ENCODE measurements at regions not wholly inside any gene's neighbourhood (a gene's known extent, or its start where the extent isn't known, plus 50 kb on each side); places are given as distances from the start of the nearest gene placed in this dataset.

DNA sequence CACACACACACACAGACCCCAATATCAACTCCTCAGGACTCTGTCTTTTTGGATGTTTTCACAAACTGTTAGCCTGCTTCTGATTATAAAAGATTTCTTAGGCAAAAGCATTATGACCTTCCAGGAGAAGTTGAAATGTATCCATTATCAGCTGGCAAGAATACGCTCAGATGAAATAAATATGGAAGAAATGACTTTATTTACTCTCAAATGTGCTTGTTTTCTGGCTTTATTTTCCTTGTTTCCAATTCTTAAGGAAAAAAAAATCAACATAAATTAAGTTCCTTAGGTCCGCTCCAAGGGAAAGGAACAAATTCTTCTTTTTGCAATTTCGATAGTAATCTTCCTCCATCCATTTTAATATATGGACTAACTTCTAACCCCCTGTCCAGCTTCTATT, 175.6 kb upstream of the HCCS start:
- H3K14ac ChIP-seq (ENCODE audit: insufficient read length), result no peak overlapping the region
- H2BK120ac ChIP-seq (replicated peaks; ENCODE audit: low read depth, low read length), result no peak overlapping the region
- H3K56ac ChIP-seq (replicated peaks; ENCODE audit: insufficient read length, low read depth, low read length), result no peak overlapping the region
- no peak overlapping the region for H3K4ac ChIP-seq (replicated peaks; ENCODE audit: insufficient read length, low read depth, low read length)
- DNase-seq (ENCODE audit: low read depth in 1 of 2, low spot score in 2 of 2) (no peak), FAIRE-seq (no peak)
- no peak overlapping the region for H4K91ac ChIP-seq (replicated peaks; ENCODE audit: insufficient read length, low read length)
- H3K79me2 ChIP-seq (ENCODE audit: control insufficient read depth in 1 of 2, insufficient read depth in 2 of 2, low read length in 2 of 2), result no peaks in the 10 kb centered on the region
- H3K9ac ChIP-seq (replicated peaks in 1 of 4; ENCODE audit: extremely low read depth in 1 of 4, low read depth in 3 of 4, low read length in 3 of 4), result no peak overlapping the region
- no peak overlapping the region for H2AK5ac ChIP-seq (ENCODE audit: low read depth, low read length)
- H2BK15ac ChIP-seq (ENCODE audit: low read length), result no peak overlapping the region
- no peak overlapping the region for H3K23ac ChIP-seq (ENCODE audit: insufficient read length)
- H2BK20ac ChIP-seq (ENCODE audit: low read length), result no peak overlapping the region
- H3K27me3 ChIP-seq (replicated peaks in 1 of 4; ENCODE audit: control insufficient read depth in 3 of 4, extremely low read depth in 1 of 4, insufficient read depth in 3 of 4, low read length in 3 of 4), result no peaks in the 10 kb centered on the region
- H2BK12ac ChIP-seq (ENCODE audit: low read depth, low read length), result no peak overlapping the region
- no peaks in the 10 kb centered on the region for H3K36me3 ChIP-seq (ENCODE audit: control insufficient read depth in 2 of 4, insufficient read depth in 4 of 4, low read length in 3 of 4)
- no peak overlapping the region for H2BK5ac ChIP-seq (ENCODE audit: low read depth, low read length)
- ChIA-PET CTCF (ENCODE audit: partially characterized antibody) (no interaction called here), POLR2A (ENCODE audit: partially characterized antibody) (no interaction called here)
- H3K23me2 ChIP-seq (ENCODE audit: low read depth, low read length), result no peaks in the 10 kb centered on the region
- H3K4me2 ChIP-seq (ENCODE audit: insufficient read depth in 1 of 2, low read depth in 2 of 2, low read length in 2 of 2), result no peak overlapping the region
- H4K20me1 ChIP-seq (replicated peaks in 1 of 2; ENCODE audit: control insufficient read depth in 1 of 2, insufficient read depth in 2 of 2, low read length in 2 of 2), result no peaks in the 10 kb centered on the region
- no peak overlapping the region for H2AFZ ChIP-seq (ENCODE audit: low read length)
- no peak overlapping the region for H4K8ac ChIP-seq (ENCODE audit: extremely low read depth, insufficient read depth, low read length)
- no peak overlapping the region for H3K27ac ChIP-seq (ENCODE audit: low read depth, low read length)
- H3K9me3 ChIP-seq (ENCODE audit: insufficient read depth in 2 of 2, low read depth in 1 of 2, low read length in 1 of 2), result no peaks in the 10 kb centered on the region
- no peak overlapping the region for H3K4me3 ChIP-seq (ENCODE audit: extremely low read depth in 1 of 4, insufficient read depth in 2 of 4, low read depth in 3 of 4, low read length in 4 of 4)
- H3K18ac ChIP-seq (ENCODE audit: extremely low read depth, low read length), result no peak overlapping the region
- H3K4me1 ChIP-seq (replicated peaks in 1 of 4; ENCODE audit: control insufficient read depth in 3 of 4, insufficient read depth in 4 of 4, low read length in 3 of 4), result no peaks in the 10 kb centered on the region
- H3K79me1 ChIP-seq (ENCODE audit: low read depth, low read length), result no peaks in the 10 kb centered on the region
- no peak overlapping the region for H4K5ac ChIP-seq (ENCODE audit: insufficient read length, low read depth, low read length)
- 89% methylated on average over 3 of the region's 3 CpGs; no CpG with 5 or more reads in 1 of the 2 experiments for WGBS, 2 experiments (ENCODE audit: extremely low coverage in 1 of 2, insufficient coverage in 1 of 2, insufficient read length in 1 of 2, insufficient replicate concordance in 2 of 2, low coverage in 1 of 2, low lambda C conversion rate in 2 of 2, missing lambda C conversion rate in 1 of 2)
- TF ChIP-seq SIRT6 (IDR thresholded peaks at IDR 0.05; ENCODE audit: low read length), result no peak
- TF ChIP-seq PHF8 (conservative IDR thresholded peaks at IDR 0.05; ENCODE audit: low read depth, low read length), result no peak
- TF ChIP-seq EGR1 (IDR thresholded peaks at IDR 0.05; ENCODE audit: borderline replicate concordance, low read depth, low read length), result no peak
- TF ChIP-seq SUZ12 (IDR thresholded peaks at IDR 0.05; ENCODE audit: low read length), result no peak
- TF ChIP-seq, protein P1, sequence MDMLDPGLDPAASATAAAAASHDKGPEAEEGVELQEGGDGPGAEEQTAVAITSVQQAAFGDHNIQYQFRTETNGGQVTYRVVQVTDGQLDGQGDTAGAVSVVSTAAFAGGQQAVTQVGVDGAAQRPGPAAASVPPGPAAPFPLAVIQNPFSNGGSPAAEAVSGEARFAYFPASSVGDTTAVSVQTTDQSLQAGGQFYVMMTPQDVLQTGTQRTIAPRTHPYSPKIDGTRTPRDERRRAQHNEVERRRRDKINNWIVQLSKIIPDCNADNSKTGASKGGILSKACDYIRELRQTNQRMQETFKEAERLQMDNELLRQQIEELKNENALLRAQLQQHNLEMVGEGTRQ (IDR thresholded peaks at IDR 0.05; ENCODE audit: low read length), result no peak
- TF ChIP-seq ASH2L (IDR thresholded peaks at IDR 0.05; ENCODE audit: low read length), result no peak
- no peak for TF ChIP-seq FOSL1 (IDR thresholded peaks at IDR 0.05; ENCODE audit: insufficient read depth, low read depth, low read length)
- TF ChIP-seq ATF3 (IDR thresholded peaks at IDR 0.05; ENCODE audit: insufficient read depth, low read depth, low read length), result no peak
- TF ChIP-seq BCL11A (IDR thresholded peaks at IDR 0.05; ENCODE audit: low read depth in 2 of 2, low read length in 2 of 2), result no peak
- TF ChIP-seq TAF1 (IDR thresholded peaks at IDR 0.05; ENCODE audit: low read depth, low read length), result no peak
- no peak for TF ChIP-seq EZH2 (IDR thresholded peaks at IDR 0.05; ENCODE audit: low read depth, low read length, severe bottlenecking)
- no peak for TF ChIP-seq HDAC6 (IDR thresholded peaks at IDR 0.05; ENCODE audit: low read depth, low read length)
- TF ChIP-seq GTF2F1 (IDR thresholded peaks at IDR 0.05; ENCODE audit: borderline replicate concordance, low read depth, low read length), result no peak
- no peak for TF ChIP-seq EP300 (IDR thresholded peaks at IDR 0.05; ENCODE audit: borderline replicate concordance in 1 of 2, low read depth in 2 of 2, low read length in 2 of 2)
